HEK293 (cell line): ENCODE measurements at regions not wholly inside any gene's neighbourhood (a gene's known extent, or its start where the extent isn't known, plus 50 kb on each side); places are given as distances from the start of the nearest gene placed in this dataset.

ENCODE experiments used
- REST ChIP-seq: fragments of 450-650 bp; formaldehyde crosslinking; IDR thresholded peaks from 2 replicates; pipeline ENCODE4 v1.5.1; 2016; ENCODE audit warnings: missing biosample characterization, missing genetic modification characterization
- ZBTB21 ChIP-seq: fragments of 450-650 bp; formaldehyde crosslinking; IDR thresholded peaks from 2 replicates; pipeline ENCODE4 v1.5.1; 2017; ENCODE audit warnings: missing biosample characterization, missing genetic modification characterization
- ZBTB26 ChIP-seq: fragments of 450-650 bp; formaldehyde crosslinking; optimal IDR thresholded peaks from 2 replicates; pipeline ENCODE3; 2016; ENCODE audit warnings: missing biosample characterization, mild to moderate bottlenecking, missing genetic modification characterization
- ZNF501 ChIP-seq: fragments of 450-650 bp; formaldehyde crosslinking; IDR thresholded peaks from 2 replicates; pipeline ENCODE4 v1.5.1; 2016; ENCODE audit warnings: missing biosample characterization, missing genetic modification characterization
- ZNF623 ChIP-seq: fragments of 450-650 bp; formaldehyde crosslinking; IDR thresholded peaks from 2 replicates; pipeline ENCODE4 v1.5.1; 2016; ENCODE audit warnings: missing biosample characterization, missing genetic modification characterization
- TF ChIP-seq, protein P1 (sequence below): fragments of 450-650 bp; formaldehyde crosslinking; IDR thresholded peaks from 2 replicates; pipeline ENCODE4 v1.5.1; 2016; ENCODE audit warnings: missing biosample characterization, missing genetic modification characterization
- TF ChIP-seq, protein P2 (sequence below): fragments of 450-650 bp; formaldehyde crosslinking; IDR thresholded peaks from 2 replicates; pipeline ENCODE4 v1.5.1; 2016; ENCODE audit warnings: missing biosample characterization, missing genetic modification characterization
- TF ChIP-seq, protein P3 (sequence below): fragments of 450-650 bp; formaldehyde crosslinking; IDR thresholded peaks from 2 replicates; pipeline ENCODE4 v1.5.1; 2016; ENCODE audit warnings: missing biosample characterization, missing genetic modification characterization

DNA sequence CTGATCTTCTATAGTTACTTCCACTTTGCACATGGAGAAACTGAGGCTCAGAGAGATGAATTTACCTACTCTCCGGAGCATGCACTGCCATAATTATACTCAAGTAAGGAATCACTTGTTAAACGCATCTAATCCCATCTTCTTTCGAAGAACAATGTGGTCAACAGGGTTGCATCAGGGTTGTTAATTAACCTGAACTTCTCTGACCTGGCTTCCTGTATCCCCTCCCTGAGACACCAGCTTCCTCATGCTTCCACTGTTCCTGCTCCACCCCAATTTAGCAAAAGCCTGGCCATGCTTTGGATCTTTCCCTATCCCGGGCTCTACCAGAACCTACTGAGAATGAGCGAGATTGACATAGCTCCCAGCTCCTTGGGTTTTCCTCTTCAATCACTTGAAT, 136.7 kb downstream of the SMIM20 start:
- TF ChIP-seq, protein P1, sequence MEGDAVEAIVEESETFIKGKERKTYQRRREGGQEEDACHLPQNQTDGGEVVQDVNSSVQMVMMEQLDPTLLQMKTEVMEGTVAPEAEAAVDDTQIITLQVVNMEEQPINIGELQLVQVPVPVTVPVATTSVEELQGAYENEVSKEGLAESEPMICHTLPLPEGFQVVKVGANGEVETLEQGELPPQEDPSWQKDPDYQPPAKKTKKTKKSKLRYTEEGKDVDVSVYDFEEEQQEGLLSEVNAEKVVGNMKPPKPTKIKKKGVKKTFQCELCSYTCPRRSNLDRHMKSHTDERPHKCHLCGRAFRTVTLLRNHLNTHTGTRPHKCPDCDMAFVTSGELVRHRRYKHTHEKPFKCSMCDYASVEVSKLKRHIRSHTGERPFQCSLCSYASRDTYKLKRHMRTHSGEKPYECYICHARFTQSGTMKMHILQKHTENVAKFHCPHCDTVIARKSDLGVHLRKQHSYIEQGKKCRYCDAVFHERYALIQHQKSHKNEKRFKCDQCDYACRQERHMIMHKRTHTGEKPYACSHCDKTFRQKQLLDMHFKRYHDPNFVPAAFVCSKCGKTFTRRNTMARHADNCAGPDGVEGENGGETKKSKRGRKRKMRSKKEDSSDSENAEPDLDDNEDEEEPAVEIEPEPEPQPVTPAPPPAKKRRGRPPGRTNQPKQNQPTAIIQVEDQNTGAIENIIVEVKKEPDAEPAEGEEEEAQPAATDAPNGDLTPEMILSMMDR (tag by site-specific recombination) = no peak
- TF ChIP-seq ZBTB21 = no peak
- TF ChIP-seq ZNF501 (tag by site-specific recombination) = no peak
- no peak for TF ChIP-seq REST
- TF ChIP-seq, protein P2, sequence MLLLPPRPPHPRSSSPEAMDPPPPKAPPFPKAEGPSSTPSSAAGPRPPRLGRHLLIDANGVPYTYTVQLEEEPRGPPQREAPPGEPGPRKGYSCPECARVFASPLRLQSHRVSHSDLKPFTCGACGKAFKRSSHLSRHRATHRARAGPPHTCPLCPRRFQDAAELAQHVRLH (tag by site-specific recombination) = no peak
- no peak for TF ChIP-seq ZBTB26
- TF ChIP-seq ZNF623 (tag by site-specific recombination) = no peak
- TF ChIP-seq, protein P3, sequence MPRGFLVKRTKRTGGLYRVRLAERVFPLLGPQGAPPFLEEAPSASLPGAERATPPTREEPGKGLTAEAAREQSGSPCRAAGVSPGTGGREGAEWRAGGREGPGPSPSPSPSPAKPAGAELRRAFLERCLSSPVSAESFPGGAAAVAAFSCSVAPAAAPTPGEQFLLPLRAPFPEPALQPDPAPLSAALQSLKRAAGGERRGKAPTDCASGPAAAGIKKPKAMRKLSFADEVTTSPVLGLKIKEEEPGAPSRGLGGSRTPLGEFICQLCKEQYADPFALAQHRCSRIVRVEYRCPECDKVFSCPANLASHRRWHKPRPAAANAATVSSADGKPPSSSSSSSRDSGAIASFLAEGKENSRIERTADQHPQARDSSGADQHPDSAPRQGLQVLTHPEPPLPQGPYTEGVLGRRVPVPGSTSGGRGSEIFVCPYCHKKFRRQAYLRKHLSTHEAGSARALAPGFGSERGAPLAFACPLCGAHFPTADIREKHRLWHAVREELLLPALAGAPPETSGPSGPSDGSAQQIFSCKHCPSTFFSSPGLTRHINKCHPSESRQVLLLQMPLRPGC = no peak
